ENCODE measurements at regions not wholly inside any gene's neighbourhood (a gene's known extent, or its start where the extent isn't known, plus 50 kb on each side); places are given as distances from the start of the nearest gene placed in this dataset.

GRCh38 chr15:100715571-100716455 lies 113.4 kb downstream of the ASB7 start:
- no peak for TF ChIP-seq POLR2AphosphoS5 (IDR thresholded peaks at IDR 0.05; ENCODE audit: low read depth)
- TF ChIP-seq EZH2 (IDR thresholded peaks at IDR 0.05; ENCODE audit: low read depth, unreplicated experiment), result no peak
- no peak for TF ChIP-seq CTCF (conservative IDR thresholded peaks at IDR 0.05; ENCODE audit: low read depth in 2 of 2)
- TF ChIP-seq ETS1 (IDR thresholded peaks at IDR 0.05), result no peak
- TF ChIP-seq STAT1 (IDR thresholded peaks at IDR 0.05; ENCODE audit: unreplicated experiment), result no peak
- TF ChIP-seq EZH2phosphoT487 (IDR thresholded peaks at IDR 0.05; ENCODE audit: unreplicated experiment), result no peak
- TF ChIP-seq REST (IDR thresholded peaks at IDR 0.05; ENCODE audit: unreplicated experiment), result no peak
- no peak for TF ChIP-seq JUNB (IDR thresholded peaks at IDR 0.05; ENCODE audit: unreplicated experiment)
- TF ChIP-seq ZNF114 (CRISPR knock-in tag; IDR thresholded peaks at IDR 0.05), result no peak
- no peak for TF ChIP-seq CREB1 (CRISPR knock-in tag; IDR thresholded peaks at IDR 0.05; ENCODE audit: low read depth)
- no peak for TF ChIP-seq NANOG (IDR thresholded peaks at IDR 0.05; ENCODE audit: borderline replicate concordance)
- no peak for TF ChIP-seq ZNF462 (CRISPR knock-in tag; IDR thresholded peaks at IDR 0.05)
- TF ChIP-seq ZNF331 (CRISPR knock-in tag; IDR thresholded peaks at IDR 0.05; ENCODE audit: low read depth), result no peak

Measured in GM23338 (cell line).